Brain pericyte (primary cell): ENCODE measurements at regions not wholly inside any gene's neighbourhood (a gene's known extent, or its start where the extent isn't known, plus 50 kb on each side); places are given as distances from the start of the nearest gene placed in this dataset.

ENCODE experiments used
- DNase-seq: peaks from one replicate; pipeline ENCODE4 v3.0.0-alpha.2; 2012; ENCODE audit warnings: low read depth, low spot score

DNA sequence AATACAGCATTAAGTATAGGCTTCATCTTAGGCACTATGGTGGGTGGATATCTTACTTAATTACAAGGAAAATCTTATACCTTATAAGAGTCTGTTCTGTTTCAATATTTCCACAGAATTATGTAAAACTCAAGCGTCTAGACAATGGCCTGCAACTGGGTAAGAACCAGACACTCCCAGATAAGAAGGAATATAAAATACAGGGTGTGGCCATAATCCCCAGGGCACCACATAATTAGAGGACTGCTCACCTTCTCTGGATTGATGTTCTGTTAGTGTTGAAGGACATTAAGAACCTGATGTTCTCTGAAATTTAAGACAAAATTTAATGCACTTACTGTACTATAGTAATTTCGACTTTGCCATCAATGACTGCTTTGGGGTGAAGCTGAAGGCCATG is 198.2 kb upstream of the ARSJ start:
- DNase-seq, result no peak

- DNase-seq, result no peak
Observed at GRCh38 chr4:114178392-114178791, 198.9 kb upstream of the ARSJ start.

DNA sequence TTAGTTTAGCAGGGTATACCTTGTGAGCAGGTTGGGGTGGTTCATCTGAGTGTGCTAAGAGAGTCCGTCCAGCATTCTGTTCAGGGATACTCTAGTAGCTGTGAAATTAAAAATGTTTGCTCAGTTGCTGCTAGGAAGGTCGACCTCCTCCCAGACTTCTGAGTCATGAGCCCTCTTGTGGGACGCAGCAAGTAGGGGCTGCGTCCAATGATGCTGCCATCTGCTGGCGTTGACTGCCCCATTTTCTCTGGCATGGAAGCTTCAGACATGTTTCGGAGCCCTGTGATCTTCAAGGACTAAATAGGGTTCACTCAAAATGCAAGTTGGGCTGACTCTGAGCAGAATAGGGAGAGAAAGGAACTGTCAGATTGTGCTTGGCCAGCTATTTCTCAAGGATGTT is 201.0 kb upstream of the ARSJ start:
- DNase-seq, result peak; percentile 75

DNA sequence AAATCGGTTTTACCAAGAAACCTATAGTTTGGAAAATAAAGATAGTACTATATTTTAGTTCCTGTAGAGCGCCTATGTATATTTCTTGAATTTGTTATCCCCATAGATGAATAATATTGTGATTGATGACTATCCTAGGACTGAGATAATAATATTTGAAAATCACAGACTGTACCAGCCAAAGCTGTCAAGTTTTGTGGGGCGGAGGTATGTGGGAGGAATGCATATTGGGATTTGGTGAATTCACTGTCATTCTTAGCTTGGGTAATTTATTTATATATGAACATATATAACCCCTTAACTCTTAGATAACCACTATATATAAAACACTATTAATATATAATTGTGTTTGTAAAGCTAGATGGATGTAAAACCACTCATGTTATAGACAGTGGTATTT is 205.5 kb upstream of the ARSJ start:
- DNase-seq, result no peak

- DNase-seq, result no peak
Observed at GRCh38 chr4:114187592-114187991, 208.1 kb upstream of the ARSJ start.

- no peak for DNase-seq
Observed at GRCh38 chr4:114191496-114191895, 212.0 kb upstream of the ARSJ start.

DNA sequence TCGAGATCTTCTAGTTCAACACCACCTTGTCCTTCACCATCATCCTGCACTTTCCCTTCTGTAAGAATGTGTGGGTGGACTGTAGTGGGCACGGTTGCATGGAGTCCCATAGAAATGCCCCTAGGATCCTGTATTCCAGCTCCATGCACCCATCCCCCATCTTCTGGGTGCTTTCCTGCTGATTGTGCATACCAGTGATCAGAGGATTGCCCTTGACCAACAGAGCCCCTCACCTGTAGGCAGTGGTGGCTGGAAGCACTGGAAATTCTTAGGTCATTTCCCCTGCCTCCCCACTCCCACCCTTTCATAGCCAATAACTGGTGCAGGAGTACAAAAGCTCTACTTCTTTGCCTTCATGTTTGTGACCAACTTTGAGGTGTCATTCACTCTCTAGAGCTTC is 213.4 kb upstream of the ARSJ start:
- no peak for DNase-seq

GRCh38 chr4:114193624-114194399 is 214.4 kb upstream of the ARSJ start:
- DNase-seq, result no peak

DNA sequence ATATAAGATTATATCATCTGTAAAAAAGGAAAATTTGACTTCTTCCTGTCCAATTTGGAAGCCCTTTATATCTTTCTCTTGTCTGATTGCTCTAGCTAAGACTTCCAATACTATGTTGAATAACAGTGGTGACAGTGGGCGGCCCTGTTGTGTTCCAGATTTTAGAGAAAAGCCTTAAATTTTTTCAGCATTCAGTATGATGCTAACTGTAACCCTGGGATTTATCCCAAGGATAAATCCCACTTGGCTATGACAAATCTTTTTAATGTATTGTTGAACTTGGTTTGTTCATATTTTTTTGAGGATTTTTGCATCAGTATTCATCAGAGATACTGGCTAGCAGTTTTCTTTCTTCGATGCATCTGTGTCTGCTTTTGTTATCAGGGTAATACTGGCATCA is 217.2 kb upstream of the ARSJ start:
- DNase-seq, result no peak

- no peak for DNase-seq
Observed at GRCh38 chr4:114200026-114200425, 220.6 kb upstream of the ARSJ start.

DNA sequence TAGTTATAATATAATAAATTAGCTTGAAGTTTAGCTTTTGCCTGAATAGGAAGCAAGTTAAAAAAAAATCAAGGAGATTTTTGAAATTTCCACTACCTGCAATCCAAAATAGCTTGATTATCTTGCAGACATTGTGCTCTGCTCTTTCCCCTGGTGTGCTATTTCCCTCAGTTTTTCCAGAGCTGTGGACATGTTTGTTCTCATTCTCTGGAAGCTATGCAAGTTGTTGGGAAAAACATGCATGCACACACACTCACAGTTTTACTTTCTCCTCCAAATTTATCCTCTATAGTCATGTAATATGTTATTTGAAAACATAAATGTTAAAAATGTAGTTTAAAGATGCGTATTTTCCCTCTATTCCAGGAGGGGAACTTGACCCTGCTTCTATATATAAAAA is 225.8 kb upstream of the ARSJ start:
- DNase-seq, result no peak

- DNase-seq, result no peak
Observed at GRCh38 chr4:114208574-114209151, 229.2 kb upstream of the ARSJ start.

DNA sequence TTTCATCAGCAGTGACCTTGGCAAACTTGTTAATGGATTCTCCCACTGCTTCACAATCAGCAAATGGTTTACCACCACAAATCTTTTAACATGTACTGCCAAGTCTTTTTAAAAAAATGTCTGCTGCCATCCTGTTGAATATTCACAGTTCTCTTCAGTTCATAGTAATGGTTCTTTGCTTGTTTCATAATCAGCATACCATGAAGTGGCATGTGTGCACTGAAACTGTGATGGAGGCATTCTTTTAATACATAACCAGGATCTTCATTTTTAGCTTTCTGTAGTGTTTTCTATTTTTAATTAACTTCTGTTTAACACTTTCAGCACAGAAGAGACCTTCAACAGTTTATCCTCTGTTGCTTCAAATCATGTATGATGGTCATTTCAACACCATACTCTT is 230.1 kb upstream of the ARSJ start:
- DNase-seq, result no peak

GRCh38 chr4:114211556-114211955 is 232.1 kb upstream of the ARSJ start:
- DNase-seq, result no peak

- DNase-seq, result no peak
Observed at GRCh38 chr4:114217150-114217817, 237.8 kb upstream of the ARSJ start.

GRCh38 chr4:114223580-114223979 is 244.1 kb upstream of the ARSJ start:
- DNase-seq, result no peak

DNA sequence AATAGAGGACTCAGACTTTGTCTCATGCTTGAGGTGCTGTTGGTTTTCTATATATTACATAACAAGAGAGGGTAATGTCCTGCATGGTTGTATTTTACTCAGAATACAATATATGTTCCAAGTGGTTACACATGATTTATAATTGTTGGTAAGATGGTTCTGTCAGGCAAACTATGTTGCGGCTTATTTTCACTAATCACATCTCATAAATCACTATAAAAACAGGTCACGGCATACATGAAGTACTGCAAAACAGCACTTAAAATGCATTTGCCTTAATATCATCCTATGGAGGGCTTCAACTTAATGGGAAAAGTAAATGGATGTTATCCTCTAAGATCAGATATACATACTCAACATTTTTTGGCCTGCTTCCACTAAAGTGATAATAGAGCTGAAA is 246.0 kb upstream of the ARSJ start:
- DNase-seq, result no peak

DNA sequence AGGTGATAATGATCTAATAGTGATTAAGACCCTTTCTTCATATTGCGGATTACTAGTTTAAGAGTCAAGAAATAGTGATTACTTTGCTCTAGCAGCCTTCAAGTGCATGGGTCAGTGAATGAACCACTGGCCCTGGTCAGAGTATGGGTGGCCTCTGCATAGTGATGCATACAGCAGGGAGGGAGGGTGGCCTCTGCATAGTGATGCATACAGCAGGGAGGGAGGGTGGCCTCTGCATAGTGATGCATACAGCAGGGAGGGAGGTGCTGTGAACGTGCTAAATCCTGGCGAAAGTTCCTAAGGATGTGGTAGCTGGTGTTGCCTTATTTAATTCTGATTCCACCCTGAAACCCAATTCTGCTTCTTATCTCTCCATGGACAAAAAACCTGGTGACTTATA is 246.7 kb upstream of the ARSJ start:
- no peak for DNase-seq

DNA sequence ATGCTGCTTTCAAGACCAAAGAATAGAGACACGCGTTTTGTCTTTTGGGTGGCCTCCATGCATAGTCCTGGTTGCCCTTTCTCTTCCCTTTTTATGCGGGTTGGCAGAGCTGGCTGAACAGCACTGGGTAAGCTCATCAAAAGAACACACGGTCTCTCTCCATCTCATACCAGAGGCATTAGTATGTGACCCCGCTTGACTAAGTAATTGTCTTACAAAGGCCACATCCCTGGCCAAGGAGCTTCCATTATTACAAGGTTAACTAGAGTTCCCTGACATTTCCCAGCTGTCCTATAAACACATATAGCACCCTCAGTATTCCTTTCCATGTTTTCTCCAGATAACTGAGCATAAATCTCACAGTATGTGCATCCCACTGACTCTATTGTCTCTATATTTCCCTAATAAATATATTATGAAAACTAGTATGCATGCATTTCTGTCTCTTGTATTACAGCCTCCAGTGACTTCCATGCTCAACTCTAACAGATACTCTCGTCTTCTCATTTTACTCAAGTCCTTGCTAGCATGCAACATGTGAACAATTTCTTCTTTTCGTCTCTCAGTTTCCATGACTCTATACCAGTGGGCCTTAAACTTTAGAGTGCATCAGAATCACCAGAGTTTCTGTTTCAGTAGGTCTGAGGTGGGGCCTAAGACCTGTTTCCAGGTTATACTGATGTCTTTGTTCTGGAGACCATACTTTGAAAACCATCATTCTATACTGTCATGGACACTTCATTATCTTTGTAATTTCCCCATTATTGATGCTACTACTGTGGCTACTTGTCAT is 247.7 kb upstream of the ARSJ start:
- DNase-seq, result no peak

DNA sequence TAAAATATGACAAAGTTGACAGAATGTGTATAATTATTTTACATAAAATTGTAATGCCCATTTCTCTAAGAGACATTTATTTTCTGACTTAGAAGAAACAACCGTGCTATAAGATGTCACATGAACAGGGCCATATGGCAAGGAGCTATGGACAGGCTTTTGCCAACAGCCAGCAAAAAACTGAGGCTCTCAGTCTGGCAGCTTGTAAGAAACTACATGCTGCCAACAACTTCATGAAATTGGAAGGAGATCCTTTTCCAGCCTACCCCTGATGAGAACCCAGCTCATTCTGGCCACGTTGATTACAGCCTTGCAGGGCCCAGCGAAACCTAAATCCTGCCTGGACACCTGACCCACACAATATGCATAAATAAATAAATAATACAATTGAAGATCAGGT is 250.3 kb upstream of the ARSJ start:
- no peak for DNase-seq

DNA sequence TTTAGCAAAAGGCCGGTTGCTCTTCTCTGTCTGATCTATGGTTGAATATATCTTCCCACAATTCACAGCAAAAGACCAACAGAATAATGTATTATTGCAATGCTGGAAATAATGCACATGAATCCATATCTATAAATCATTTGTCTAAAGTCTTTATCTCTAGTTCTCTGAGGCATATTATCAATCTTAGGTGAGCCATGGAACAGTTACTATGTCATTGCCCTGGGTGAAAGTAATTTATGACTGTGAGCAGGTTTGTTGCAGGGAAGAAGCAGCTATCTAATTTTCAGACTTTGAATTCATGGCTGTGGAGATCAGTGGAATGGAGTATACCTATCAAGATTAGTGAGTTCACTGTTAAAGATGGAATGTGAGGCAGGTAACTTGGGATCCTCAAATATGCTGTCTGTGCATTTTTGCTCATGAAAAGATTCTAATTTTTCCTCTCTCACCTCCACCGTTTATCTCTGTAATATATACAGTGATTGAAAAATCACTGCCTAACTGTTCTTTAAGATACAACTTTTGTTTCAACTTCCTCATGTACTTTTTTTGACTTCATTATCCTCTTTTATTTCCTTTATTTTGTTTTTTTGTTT is 256.8 kb upstream of the ARSJ start:
- no peak for DNase-seq

DNA sequence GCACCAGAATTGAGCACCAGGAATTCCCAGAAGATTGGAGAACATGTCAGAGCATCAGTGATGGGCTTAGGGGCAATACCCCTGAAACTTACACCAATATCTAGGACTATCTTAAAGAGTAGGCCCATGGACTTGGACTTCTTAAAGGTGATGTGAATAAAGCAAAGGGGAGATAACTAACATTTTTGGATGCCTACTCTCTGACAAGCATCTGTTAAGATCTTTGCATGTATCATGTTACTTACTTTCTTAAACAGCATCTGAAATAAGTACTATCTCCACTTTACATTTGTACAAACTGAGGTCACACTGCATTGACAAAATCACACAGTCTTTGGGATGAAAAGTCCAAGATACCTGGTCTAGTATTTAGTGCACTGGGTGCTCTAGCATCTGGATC is 258.6 kb upstream of the ARSJ start:
- no peak for DNase-seq
